Subcutaneous abdominal adipose tissue (tissue), 5 donors: ENCODE measurements at regions not wholly inside any gene's neighbourhood (a gene's known extent, or its start where the extent isn't known, plus 50 kb on each side); places are given as distances from the start of the nearest gene placed in this dataset.

Source experiments
- H3K27ac ChIP-seq: one replicate; pipeline ENCODE4 v1.7.0; 2013; ENCODE audit warnings: low read depth, mild to moderate bottlenecking, inconsistent platforms, low read length, moderate library complexity
- H3K27me3 ChIP-seq, 5 donors: one replicate each; pipeline ENCODE4 v1.7.0; 2013; ENCODE audit warnings: low read length in 5 of 5, inconsistent platforms in 1 of 5; ENCODE audit not compliant: control insufficient read depth in 5 of 5, insufficient read depth in 4 of 5
- H3K36me3 ChIP-seq, 5 donors: one replicate each; pipeline ENCODE4 v1.7.0; 2013; ENCODE audit warnings: low read length in 5 of 5; ENCODE audit not compliant: control insufficient read depth in 5 of 5, insufficient read depth in 5 of 5
- H3K4me1 ChIP-seq, 5 donors: one replicate each; pipeline ENCODE4 v1.7.0; 2013; ENCODE audit warnings: low read length in 5 of 5, mild to moderate bottlenecking in 3 of 5, moderate library complexity in 1 of 5; ENCODE audit not compliant: control insufficient read depth in 5 of 5, insufficient read depth in 5 of 5
- H3K4me3 ChIP-seq, 5 donors: one replicate each; pipeline ENCODE4 v1.7.0; 2013; ENCODE audit warnings: low read length in 5 of 5, low read depth in 1 of 5
- H3K9ac ChIP-seq, 5 donors: one replicate each; pipeline ENCODE4 v1.7.0; 2013; ENCODE audit warnings: low read length in 5 of 5, mild to moderate bottlenecking in 4 of 5, moderate library complexity in 3 of 5
- H3K9me3 ChIP-seq, 5 donors: one replicate each; pipeline ENCODE4 v1.7.0; 2013; ENCODE audit warnings: low read length in 5 of 5; ENCODE audit not compliant: control insufficient read depth in 5 of 5
- donor health status: healthy.
- donor health status: healthy.
- donor health status: healthy.
- donor health status: healthy.
- donor health status: healthy.

- H3K36me3 ChIP-seq: no peaks in the 10 kb centered on the region
- no peak overlapping the region for H3K27ac ChIP-seq
- H3K4me3 ChIP-seq: no peak overlapping the region
- no peak overlapping the region for H3K9ac ChIP-seq
- H3K9me3 ChIP-seq: no peaks in the 10 kb centered on the region
- no peaks in the 10 kb centered on the region for H3K4me1 ChIP-seq
- no peaks in the 10 kb centered on the region for H3K27me3 ChIP-seq
Measured at GRCh38 chr6:113308266-113308665, 548.9 kb upstream of the MARCKS start.

DNA sequence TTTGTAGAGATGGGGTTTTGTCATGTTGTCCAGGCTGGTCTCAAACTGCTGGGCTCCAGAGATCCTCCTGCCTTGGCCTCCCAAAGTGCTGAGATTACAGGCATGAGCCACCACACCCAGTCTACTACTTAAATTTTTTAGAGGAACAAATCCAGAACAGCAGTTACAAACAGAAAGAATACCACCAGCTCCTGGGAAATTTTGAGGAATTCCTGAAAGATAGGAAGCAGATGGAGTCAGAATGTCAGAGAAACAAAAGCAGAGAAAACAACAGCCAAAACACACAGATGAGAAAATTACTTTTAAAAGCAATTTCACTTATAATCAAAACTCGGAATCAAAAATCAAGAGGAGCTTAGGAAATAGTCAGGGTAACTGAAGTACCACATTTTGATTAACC, 543.3 kb upstream of the MARCKS start:
- Histone ChIP-seq H3K4me3 (no peak overlapping the region), H3K9me3 (no peaks in the 10 kb centered on the region), H3K4me1 (peaks cover 0 to 16% (median 7%) of the 10 kb centered on the region in 5 donors), H3K27me3 (no peaks in the 10 kb centered on the region), H3K9ac (no peak overlapping the region), H3K27ac (no peak overlapping the region), H3K36me3 (no peaks in the 10 kb centered on the region)

DNA sequence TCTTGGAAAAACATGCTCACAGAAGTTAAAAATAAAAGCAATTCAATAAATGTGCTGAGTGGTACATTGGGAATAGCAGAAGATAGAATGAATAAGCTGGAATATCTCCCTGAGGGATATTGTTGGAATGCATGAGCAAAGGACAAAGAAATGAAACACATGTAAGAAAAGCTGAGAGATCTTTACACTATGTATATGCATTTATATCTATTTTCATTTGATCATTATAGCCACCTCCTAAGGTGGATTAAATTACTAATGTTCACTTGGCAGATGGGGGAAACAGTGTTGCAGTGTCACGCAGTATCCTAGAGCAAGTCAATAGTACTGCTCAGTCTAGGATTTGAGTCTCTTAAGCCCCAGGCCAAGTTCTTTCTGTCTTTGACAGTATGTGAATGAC, 542.0 kb upstream of the MARCKS start:
- Histone ChIP-seq H3K9me3 (no peaks in the 10 kb centered on the region), H3K4me1 (peaks cover 0 to 16% (median 7%) of the 10 kb centered on the region in 5 donors), H3K9ac (no peak overlapping the region), H3K27me3 (no peaks in the 10 kb centered on the region), H3K27ac (peak overlapping the region; percentile 52), H3K36me3 (no peaks in the 10 kb centered on the region), H3K4me3 (no peak overlapping the region)

GRCh38 chr6:113315879-113316278, 541.3 kb upstream of the MARCKS start:
- H3K9ac ChIP-seq: no peak overlapping the region
- H3K4me1 ChIP-seq: peaks cover 0 to 16% (median 7%) of the 10 kb centered on the region in 5 donors
- H3K36me3 ChIP-seq: no peaks in the 10 kb centered on the region
- no peaks in the 10 kb centered on the region for H3K9me3 ChIP-seq
- H3K4me3 ChIP-seq: no peak overlapping the region
- H3K27ac ChIP-seq: peak overlapping the region; percentile 52
- no peaks in the 10 kb centered on the region for H3K27me3 ChIP-seq

DNA sequence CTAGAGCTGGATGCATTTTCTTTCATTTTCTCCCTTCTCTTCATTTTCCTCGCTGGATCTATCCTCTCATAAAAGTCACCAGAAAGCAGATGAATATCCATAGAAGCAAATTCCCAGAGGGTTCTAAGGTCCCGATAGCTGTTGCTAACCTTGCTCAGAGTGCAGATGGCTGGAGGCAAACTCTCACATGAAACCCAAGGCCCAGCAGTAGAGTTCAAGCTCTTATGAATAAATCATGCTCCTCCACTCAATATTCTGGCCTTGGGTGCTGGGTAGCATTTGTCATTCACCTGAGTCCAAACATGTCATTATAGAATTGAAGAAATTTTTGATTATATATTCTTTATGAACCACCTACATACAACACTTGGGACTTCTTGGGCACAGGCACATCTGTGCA, 539.7 kb upstream of the MARCKS start:
- no peaks in the 10 kb centered on the region for H3K9me3 ChIP-seq
- peaks cover 0 to 16% (median 7%) of the 10 kb centered on the region in 5 donors for H3K4me1 ChIP-seq
- no peak overlapping the region for H3K9ac ChIP-seq
- H3K27ac ChIP-seq: no peak overlapping the region
- no peaks in the 10 kb centered on the region for H3K36me3 ChIP-seq
- H3K27me3 ChIP-seq: no peaks in the 10 kb centered on the region
- no peak overlapping the region for H3K4me3 ChIP-seq

DNA sequence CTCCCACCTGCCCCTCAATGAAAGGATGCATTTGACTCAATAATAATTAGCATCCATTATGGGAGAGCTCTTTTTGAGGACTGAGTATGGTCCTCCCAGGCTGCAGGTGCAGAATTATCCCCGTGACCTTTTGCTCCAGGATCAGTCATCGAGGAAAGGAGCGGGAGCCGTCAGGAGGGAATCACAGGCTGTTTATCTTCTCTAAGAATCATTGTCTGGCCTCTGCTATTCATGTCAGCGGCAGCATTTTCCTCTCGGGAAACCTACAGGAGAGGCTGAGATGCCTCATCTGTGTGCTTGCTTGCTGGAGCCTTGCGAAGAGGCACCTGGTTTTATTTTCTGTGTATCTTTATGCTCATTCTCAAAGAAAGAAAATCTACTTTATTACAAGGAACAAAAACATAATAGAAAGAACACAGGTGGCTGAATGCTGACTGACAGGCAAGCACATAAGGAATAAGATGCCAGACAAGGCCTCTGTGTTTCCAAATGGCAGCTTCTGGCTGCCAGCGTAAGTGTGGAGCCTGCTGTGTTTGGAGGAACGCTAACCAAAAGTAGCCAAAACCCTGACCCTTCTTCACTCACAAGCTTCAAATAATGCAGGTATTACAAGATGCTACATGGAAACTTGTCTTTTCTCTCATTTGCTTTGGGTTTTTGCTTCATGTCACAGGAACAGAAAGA, 539.1 kb upstream of the MARCKS start:
- Histone ChIP-seq H3K4me1 (peaks cover 0 to 16% (median 7%) of the 10 kb centered on the region in 5 donors), H3K36me3 (no peaks in the 10 kb centered on the region), H3K27me3 (no peaks in the 10 kb centered on the region), H3K27ac (no peak overlapping the region), H3K4me3 (no peak overlapping the region), H3K9me3 (no peaks in the 10 kb centered on the region), H3K9ac (no peak overlapping the region)

DNA sequence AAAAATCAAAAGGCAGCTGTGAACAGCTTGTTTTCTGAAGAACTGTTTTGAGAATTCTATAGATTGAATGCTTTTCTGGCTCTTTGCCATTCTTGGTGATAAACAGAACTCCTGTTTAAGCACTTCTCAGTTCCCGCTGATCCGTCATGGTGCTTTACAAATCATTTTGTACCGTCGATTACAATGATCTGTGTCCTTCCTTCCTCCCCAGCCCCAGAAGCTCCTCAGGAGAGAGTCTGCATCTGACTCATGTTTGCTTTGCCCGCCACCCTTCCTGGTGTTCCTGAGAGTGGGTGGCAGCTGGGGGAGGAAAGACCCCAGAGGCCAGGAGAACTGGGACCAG, 538.6 kb upstream of the MARCKS start:
- Histone ChIP-seq H3K27ac (no peak overlapping the region), H3K4me3 (no peak overlapping the region), H3K27me3 (no peaks in the 10 kb centered on the region), H3K4me1 (peaks cover 0 to 16% (median 7%) of the 10 kb centered on the region in 5 donors), H3K9ac (no peak overlapping the region), H3K9me3 (no peaks in the 10 kb centered on the region), H3K36me3 (no peaks in the 10 kb centered on the region)

GRCh38 chr6:113320653-113321052, 536.5 kb upstream of the MARCKS start:
- no peaks in the 10 kb centered on the region for H3K27me3 ChIP-seq
- H3K4me3 ChIP-seq: no peak overlapping the region
- no peak overlapping the region for H3K27ac ChIP-seq
- H3K9ac ChIP-seq: no peak overlapping the region
- no peaks in the 10 kb centered on the region for H3K36me3 ChIP-seq
- H3K9me3 ChIP-seq: no peaks in the 10 kb centered on the region
- H3K4me1 ChIP-seq: peaks cover 0 to 4% (median 2%) of the 10 kb centered on the region in 5 donors

DNA sequence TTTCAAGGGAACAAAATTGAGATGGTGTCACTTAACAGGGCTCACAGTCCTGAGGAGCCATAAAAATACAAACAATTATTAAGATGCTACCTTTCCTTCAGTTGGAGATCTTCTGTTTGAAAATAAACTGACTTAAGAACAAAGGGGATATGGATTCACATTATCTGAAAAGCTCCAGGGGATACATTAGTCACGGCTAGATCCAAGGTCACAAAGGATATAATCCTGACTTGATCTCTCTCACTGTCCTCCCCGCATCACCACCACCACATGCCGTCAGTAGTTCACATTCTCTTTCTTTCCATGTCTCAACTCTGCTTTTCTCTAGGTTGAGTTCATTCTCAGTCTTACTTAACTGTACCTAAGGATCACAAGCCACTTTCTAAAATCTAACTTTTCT, 530.4 kb upstream of the MARCKS start:
- H3K36me3 ChIP-seq: no peaks in the 10 kb centered on the region
- no peak overlapping the region for H3K9ac ChIP-seq
- H3K27ac ChIP-seq: no peak overlapping the region
- H3K4me3 ChIP-seq: no peak overlapping the region
- no peaks in the 10 kb centered on the region for H3K9me3 ChIP-seq
- no peaks in the 10 kb centered on the region for H3K27me3 ChIP-seq
- H3K4me1 ChIP-seq: no peaks in the 10 kb centered on the region

GRCh38 chr6:113328886-113329381, 528.2 kb upstream of the MARCKS start:
- no peak overlapping the region for H3K4me3 ChIP-seq
- H3K36me3 ChIP-seq: no peaks in the 10 kb centered on the region
- H3K27ac ChIP-seq: no peak overlapping the region
- H3K4me1 ChIP-seq: no peaks in the 10 kb centered on the region
- no peaks in the 10 kb centered on the region for H3K9me3 ChIP-seq
- H3K9ac ChIP-seq: no peak overlapping the region
- no peaks in the 10 kb centered on the region for H3K27me3 ChIP-seq
